Activated T-cell treated with anti-CD3 and anti-CD28 coated beads, Interleukin-2, amount 50 U/mL, for 4 hours (primary cell): ENCODE measurements at regions not wholly inside any gene's neighbourhood (a gene's known extent, or its start where the extent isn't known, plus 50 kb on each side); places are given as distances from the start of the nearest gene placed in this dataset.

Experiments
- ATAC-seq, 2 donors: fragments of 200-7000 bp; cut with Tn5 transposase; one replicate each; pipeline ENCODE4 v1.10.0; 2021
- DNase-seq: peaks from one replicate; pipeline ENCODE4 v3.0.0-alpha.2; 2020
- H3K27me3 Mint-ChIP-seq: one replicate; pipeline ENCODE4 v1.8.0; 2021; ENCODE audit warnings: low read depth, mixed read lengths
- H3K36me3 Mint-ChIP-seq: one replicate; pipeline ENCODE4 v1.8.0; 2022; ENCODE audit warnings: mixed read lengths; ENCODE audit not compliant: insufficient read depth
- H3K4me1 Mint-ChIP-seq: one replicate; pipeline ENCODE4 v1.8.0; 2021; ENCODE audit warnings: low read depth, mixed read lengths
- H3K4me3 Mint-ChIP-seq: one replicate; pipeline ENCODE4 v1.8.0; 2021; ENCODE audit warnings: mild to moderate bottlenecking, moderate library complexity, mixed read lengths
- H3K9me3 Mint-ChIP-seq: one replicate; pipeline ENCODE4 v1.8.0; 2021; ENCODE audit warnings: mixed read lengths

DNA sequence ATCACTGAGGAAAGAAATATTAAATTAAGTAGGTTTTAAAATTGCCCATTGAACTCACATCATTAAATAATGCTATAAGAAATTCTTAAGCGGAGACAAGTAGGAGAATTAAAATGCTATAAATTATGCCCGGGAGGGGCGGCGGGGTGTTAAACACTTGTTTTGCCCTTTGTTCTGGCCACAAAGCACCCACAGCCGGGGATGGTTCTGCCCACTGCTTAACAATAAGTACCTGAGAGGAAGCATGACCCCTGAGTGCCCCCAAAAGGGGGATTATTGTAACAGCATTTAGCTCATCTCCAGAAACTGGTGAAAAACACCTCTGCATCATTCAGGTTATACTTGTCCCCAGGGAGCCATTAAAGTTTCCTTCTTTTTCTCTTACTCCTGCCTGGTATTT, 332.7 kb upstream of the POU3F3 start:
- no peak for DNase-seq
- ATAC-seq = no peak
- Mint-ChIP-seq H3K9me3 (peaks cover 14% of the 10 kb centered on the region), H3K4me3 (no peak overlapping the region), H3K4me1 (no peaks in the 10 kb centered on the region), H3K36me3 (no peaks in the 10 kb centered on the region), H3K27me3 (no peaks in the 10 kb centered on the region)

GRCh38 chr2:104523921-104524320, 330.0 kb upstream of the POU3F3 start:
- no peaks in the 10 kb centered on the region for H3K27me3 Mint-ChIP-seq
- H3K9me3 Mint-ChIP-seq = peaks cover 14% of the 10 kb centered on the region
- DNase-seq (no peak), ATAC-seq (no peak)
- H3K36me3 Mint-ChIP-seq = no peaks in the 10 kb centered on the region
- no peaks in the 10 kb centered on the region for H3K4me1 Mint-ChIP-seq
- no peak overlapping the region for H3K4me3 Mint-ChIP-seq

- ATAC-seq (no peak), DNase-seq (no peak)
- Mint-ChIP-seq H3K4me3 (no peak overlapping the region), H3K27me3 (no peaks in the 10 kb centered on the region), H3K4me1 (no peaks in the 10 kb centered on the region), H3K9me3 (no peaks in the 10 kb centered on the region), H3K36me3 (no peaks in the 10 kb centered on the region)
Measured at GRCh38 chr2:104528101-104528500, 325.8 kb upstream of the POU3F3 start.

GRCh38 chr2:104531122-104531521, 322.8 kb upstream of the POU3F3 start:
- no peaks in the 10 kb centered on the region for H3K27me3 Mint-ChIP-seq
- no peak for DNase-seq
- H3K4me3 Mint-ChIP-seq = no peak overlapping the region
- no peaks in the 10 kb centered on the region for H3K36me3 Mint-ChIP-seq
- ATAC-seq = no peak
- peaks cover 3% of the 10 kb centered on the region for H3K9me3 Mint-ChIP-seq
- H3K4me1 Mint-ChIP-seq = no peaks in the 10 kb centered on the region

GRCh38 chr2:104537116-104537515, 316.8 kb upstream of the POU3F3 start:
- Mint-ChIP-seq H3K9me3 (peaks cover 9% of the 10 kb centered on the region), H3K36me3 (no peaks in the 10 kb centered on the region), H3K27me3 (no peaks in the 10 kb centered on the region), H3K4me1 (no peaks in the 10 kb centered on the region), H3K4me3 (no peak overlapping the region)
- no peak for DNase-seq
- ATAC-seq = no peak

DNA sequence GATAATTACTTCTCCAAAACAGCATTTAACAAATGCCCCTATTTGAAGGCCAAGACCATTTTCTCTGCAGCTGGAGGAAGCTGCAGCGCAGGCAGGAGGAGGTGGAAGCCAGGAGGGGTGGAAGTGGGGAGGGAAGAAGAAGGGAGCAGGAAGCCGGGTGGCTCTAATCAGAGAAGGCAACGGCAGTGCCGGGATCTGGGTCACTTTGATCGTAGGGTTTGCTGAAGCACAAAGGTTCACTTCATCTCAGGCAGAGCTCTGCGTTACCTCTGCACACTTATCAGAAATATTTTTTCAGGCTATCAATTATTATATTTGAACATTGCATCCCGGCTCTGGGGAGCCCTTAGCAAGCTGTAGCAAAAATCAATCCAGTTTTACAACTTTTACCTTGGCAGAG, 315.8 kb upstream of the POU3F3 start:
- Mint-ChIP-seq H3K36me3 (no peaks in the 10 kb centered on the region), H3K9me3 (peaks cover 9% of the 10 kb centered on the region), H3K4me3 (no peak overlapping the region), H3K4me1 (no peaks in the 10 kb centered on the region), H3K27me3 (no peaks in the 10 kb centered on the region)
- DNase-seq (no peak), ATAC-seq (no peak)

DNA sequence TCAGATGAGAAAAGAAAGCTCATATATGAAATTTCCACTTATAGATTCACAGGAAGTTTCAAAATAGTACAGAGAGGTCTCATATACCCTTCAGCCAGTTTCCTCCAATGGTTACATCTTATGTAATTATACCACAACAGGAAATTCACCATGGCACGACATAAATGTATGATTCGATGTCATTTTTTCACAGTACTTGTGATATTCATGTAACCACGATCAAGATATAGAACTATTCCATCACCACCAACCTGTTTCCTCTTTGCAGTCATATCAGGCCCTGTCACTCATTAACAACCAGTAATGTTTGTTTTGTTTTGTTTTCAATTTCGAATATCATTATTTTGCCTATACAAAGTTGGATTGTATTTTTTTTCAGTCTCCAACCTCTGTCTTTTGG, 314.3 kb upstream of the POU3F3 start:
- ATAC-seq (no peak), DNase-seq (no peak)
- H3K4me3 Mint-ChIP-seq = no peak overlapping the region
- H3K36me3 Mint-ChIP-seq = no peaks in the 10 kb centered on the region
- peaks cover 6% of the 10 kb centered on the region for H3K9me3 Mint-ChIP-seq
- H3K27me3 Mint-ChIP-seq = no peaks in the 10 kb centered on the region
- H3K4me1 Mint-ChIP-seq = no peaks in the 10 kb centered on the region

DNA sequence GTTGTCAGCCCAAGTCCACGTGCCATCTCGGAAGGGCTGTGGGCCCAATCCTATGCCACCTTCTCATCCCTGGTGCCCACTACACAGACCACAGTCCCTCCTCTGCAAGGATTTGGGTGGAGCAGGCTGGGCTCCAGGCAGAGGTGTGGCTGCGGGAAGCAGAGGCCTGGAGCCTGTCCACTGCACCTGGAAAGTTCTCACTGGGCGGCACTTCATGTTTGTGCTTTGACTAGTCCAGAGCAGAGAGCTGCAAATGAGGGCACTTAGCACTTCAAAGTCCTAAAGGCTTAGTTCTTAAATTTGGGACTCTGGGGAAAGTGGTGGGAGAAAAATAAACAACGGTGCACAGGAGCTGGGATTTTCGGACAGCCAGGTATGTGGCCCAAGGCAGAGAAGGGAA, 308.9 kb upstream of the POU3F3 start:
- H3K4me3 Mint-ChIP-seq = no peak overlapping the region
- no peaks in the 10 kb centered on the region for H3K27me3 Mint-ChIP-seq
- DNase-seq (no peak), ATAC-seq (no peak)
- H3K4me1 Mint-ChIP-seq = no peaks in the 10 kb centered on the region
- peaks cover 3% of the 10 kb centered on the region for H3K9me3 Mint-ChIP-seq
- no peaks in the 10 kb centered on the region for H3K36me3 Mint-ChIP-seq

GRCh38 chr2:104546537-104546936, 307.4 kb upstream of the POU3F3 start:
- Mint-ChIP-seq H3K4me3 (no peak overlapping the region), H3K9me3 (no peaks in the 10 kb centered on the region), H3K27me3 (no peaks in the 10 kb centered on the region), H3K36me3 (no peaks in the 10 kb centered on the region), H3K4me1 (no peaks in the 10 kb centered on the region)
- DNase-seq (no peak), ATAC-seq (no peak)

- H3K27me3 Mint-ChIP-seq = no peaks in the 10 kb centered on the region
- H3K9me3 Mint-ChIP-seq = no peaks in the 10 kb centered on the region
- DNase-seq (no peak), ATAC-seq (no peak)
- H3K36me3 Mint-ChIP-seq = no peaks in the 10 kb centered on the region
- no peaks in the 10 kb centered on the region for H3K4me1 Mint-ChIP-seq
- H3K4me3 Mint-ChIP-seq = no peak overlapping the region
Measured at GRCh38 chr2:104547221-104547620, 306.7 kb upstream of the POU3F3 start.

GRCh38 chr2:104561251-104561650, 292.7 kb upstream of the POU3F3 start:
- peaks cover 4% of the 10 kb centered on the region for H3K9me3 Mint-ChIP-seq
- H3K4me1 Mint-ChIP-seq = no peaks in the 10 kb centered on the region
- DNase-seq = no peak
- H3K4me3 Mint-ChIP-seq = no peak overlapping the region
- no peak for ATAC-seq
- H3K27me3 Mint-ChIP-seq = no peaks in the 10 kb centered on the region
- no peaks in the 10 kb centered on the region for H3K36me3 Mint-ChIP-seq

DNA sequence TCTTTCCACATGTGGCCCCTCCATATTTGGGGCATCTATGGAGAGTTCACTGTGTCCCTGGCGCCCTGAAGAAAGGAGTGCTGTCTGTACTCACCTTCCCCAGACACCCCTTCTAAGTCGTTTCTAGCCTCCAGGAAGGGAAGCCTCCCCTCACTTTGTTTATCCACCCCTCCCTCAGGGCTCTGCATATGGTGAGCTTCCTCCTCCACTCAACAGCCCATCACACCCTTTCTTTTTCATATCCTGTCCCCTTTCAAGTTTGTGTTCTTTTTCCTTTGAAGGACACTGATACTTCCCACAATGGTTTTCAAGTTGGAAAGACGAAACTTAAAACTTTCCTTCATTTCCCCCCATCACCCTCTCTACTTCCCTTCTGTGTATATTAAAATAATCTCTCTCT, 291.4 kb upstream of the POU3F3 start:
- no peak overlapping the region for H3K4me3 Mint-ChIP-seq
- no peak for DNase-seq
- no peaks in the 10 kb centered on the region for H3K36me3 Mint-ChIP-seq
- ATAC-seq = no peak
- no peaks in the 10 kb centered on the region for H3K4me1 Mint-ChIP-seq
- no peaks in the 10 kb centered on the region for H3K27me3 Mint-ChIP-seq
- peaks cover 4% of the 10 kb centered on the region for H3K9me3 Mint-ChIP-seq

DNA sequence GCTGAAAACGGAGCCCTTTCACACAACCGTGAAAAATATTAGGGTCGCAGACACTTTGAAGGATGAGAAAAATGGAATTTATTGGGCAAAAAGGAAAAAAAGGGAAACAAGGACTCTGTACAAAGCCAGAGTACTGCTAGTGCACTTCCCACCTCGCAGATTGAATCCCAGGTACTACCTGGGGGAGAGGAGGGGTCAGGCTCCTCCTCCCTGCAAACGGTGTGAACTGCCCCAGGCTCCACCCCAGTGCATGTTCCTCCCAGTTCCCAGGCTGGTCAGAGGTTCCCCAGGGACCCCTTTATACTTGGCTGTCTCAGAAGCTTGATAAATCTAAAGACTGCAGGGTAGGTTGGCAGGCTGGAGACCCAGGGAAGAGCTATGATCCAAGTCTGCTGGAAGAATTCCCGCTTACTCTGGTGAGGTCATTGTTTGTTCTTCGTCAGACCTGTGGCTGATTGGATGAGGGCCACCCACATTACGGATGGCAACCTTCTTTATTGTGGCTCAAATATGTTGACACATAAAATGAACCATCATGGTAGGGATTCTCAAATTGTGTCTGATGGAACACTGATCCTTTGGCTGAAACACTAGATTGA, 290.4 kb upstream of the POU3F3 start:
- DNase-seq = no peak
- Mint-ChIP-seq H3K36me3 (no peaks in the 10 kb centered on the region), H3K9me3 (peaks cover 4% of the 10 kb centered on the region), H3K4me3 (no peak overlapping the region), H3K4me1 (no peaks in the 10 kb centered on the region), H3K27me3 (no peaks in the 10 kb centered on the region)
- ATAC-seq = no peak

DNA sequence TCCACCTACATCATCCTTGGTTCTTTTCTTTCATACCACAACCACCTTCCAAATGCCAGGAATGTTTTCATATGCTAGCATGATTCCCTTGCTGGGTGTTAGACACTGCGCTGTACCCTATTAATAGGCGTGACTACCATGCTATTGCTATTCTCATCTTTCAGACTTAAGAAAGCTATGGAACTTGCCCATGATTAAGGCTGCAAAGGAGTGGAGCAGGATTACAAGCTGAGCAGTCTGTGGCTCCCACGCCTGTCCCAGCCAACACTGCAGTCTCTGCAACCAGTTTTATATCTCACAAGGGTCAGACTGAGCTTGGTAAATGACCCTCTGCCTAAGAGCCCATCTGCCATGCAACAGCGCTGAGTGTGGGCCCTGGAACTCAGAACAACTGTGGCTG, 285.7 kb upstream of the POU3F3 start:
- DNase-seq = no peak
- no peaks in the 10 kb centered on the region for H3K4me1 Mint-ChIP-seq
- ATAC-seq = no peak
- no peak overlapping the region for H3K4me3 Mint-ChIP-seq
- H3K27me3 Mint-ChIP-seq = no peaks in the 10 kb centered on the region
- peaks cover 7% of the 10 kb centered on the region for H3K9me3 Mint-ChIP-seq
- no peaks in the 10 kb centered on the region for H3K36me3 Mint-ChIP-seq

DNA sequence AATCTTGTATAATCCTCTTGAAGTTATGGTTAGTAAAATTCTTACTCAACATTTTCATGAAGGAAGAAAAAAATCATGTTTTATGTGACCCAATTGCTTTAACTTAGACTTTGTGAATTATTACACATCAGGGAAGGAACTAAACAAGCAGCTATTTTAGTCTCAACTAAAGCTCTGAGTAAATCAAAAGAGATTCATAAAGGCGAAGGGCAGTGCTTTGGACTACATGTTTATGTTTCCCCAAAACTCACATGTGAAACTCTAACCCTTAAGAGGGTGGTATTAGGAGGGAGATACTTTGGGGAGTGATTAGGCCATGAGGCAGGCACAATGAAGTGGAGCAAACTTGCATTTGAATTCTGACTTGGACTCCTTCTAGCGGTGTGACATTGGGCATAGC, 283.7 kb upstream of the POU3F3 start:
- H3K4me1 Mint-ChIP-seq = no peaks in the 10 kb centered on the region
- DNase-seq = no peak
- H3K4me3 Mint-ChIP-seq = no peak overlapping the region
- H3K27me3 Mint-ChIP-seq = no peaks in the 10 kb centered on the region
- no peak for ATAC-seq
- H3K36me3 Mint-ChIP-seq = no peaks in the 10 kb centered on the region
- peaks cover 3% of the 10 kb centered on the region for H3K9me3 Mint-ChIP-seq

DNA sequence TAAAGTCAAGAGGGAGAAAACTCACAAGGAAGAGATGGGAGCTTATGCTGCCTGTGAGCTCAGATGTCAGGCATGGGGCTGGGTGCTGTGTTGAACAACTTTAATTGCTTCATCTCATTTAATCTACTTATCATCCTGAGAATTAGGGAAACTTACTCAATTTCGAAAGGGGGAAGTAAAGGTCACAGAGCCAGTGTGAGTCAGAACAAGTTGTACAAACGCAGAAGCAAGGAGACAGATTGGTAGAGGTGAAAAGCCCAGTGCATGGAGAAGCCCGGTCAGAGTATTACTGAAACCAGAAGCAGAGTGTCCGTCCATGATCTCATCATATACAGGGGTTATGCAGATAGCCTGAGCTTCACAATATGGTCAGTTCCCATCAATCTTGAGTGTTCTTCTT, 281.1 kb upstream of the POU3F3 start:
- Mint-ChIP-seq H3K9me3 (peaks cover 3% of the 10 kb centered on the region), H3K36me3 (no peaks in the 10 kb centered on the region), H3K4me1 (no peaks in the 10 kb centered on the region), H3K27me3 (no peaks in the 10 kb centered on the region), H3K4me3 (no peak overlapping the region)
- ATAC-seq (no peak), DNase-seq (no peak)
